SH-SY5Y (cell line): ENCODE measurements at regions not wholly inside any gene's neighbourhood (a gene's known extent, or its start where the extent isn't known, plus 50 kb on each side); places are given as distances from the start of the nearest gene placed in this dataset.

Experiments
- GATA2 ChIP-seq: IDR thresholded peaks from 2 replicates; pipeline ENCODE4 v1.6.1; 2011; ENCODE audit warnings: mild to moderate bottlenecking, low read depth, low read length
- GATA3 ChIP-seq: IDR thresholded peaks from 2 replicates; pipeline ENCODE4 v1.6.1; 2011; ENCODE audit warnings: low read depth, mild to moderate bottlenecking, low read length, moderate library complexity

GRCh38 chr2:149656996-149657395, 69.4 kb upstream of the MMADHC start:
- TF ChIP-seq GATA2 (no peak), GATA3 (no peak)

DNA sequence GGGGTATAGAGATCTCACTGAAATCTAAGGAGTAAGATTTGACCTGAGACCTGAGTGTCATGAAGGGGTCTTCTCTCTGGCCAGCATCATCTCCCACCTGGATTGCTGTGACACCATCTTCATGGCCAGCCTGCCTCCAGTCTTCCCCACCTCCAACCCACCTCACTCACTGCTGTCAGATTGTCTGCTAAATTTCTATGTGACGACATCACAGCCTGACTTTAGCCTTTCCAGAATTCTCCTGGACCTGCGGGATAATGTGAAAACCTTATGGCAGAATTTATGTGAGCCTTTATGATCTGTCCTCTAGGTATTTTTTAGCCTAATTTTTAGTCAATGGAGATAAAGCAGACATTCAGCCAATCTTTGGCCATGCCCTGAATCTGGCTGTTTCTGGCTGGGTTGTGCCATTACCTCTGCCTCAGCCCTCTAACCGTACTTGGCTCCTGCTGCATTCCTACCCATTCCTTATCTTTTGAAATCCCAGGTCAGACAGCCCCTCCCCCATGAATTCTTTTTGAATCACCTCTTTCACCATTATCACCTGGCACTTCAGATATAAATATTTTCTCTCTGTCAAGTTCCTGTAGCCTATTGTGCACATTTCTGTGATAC, 66.4 kb upstream of the MMADHC start:
- no peak for TF ChIP-seq GATA3
- no peak for TF ChIP-seq GATA2

DNA sequence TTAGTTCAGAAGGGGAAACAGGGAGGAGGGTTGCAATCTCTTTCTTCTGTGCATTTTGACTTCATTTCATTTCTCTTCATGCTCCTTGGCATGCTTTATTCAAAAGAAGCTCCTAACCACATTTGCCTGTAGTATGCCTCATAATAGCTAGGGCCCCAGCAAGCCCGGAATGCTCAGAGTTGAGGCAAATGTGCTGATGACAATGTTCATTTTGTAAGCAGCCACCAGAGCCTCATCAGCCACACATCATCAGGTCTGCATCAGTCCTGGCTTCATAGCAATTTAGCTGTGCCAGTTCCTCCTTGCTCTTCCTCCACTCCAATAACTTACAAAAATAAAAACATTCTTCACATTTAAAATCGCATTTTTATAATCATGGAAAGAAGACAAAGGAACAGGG, 65.4 kb upstream of the MMADHC start:
- no peak for TF ChIP-seq GATA3
- TF ChIP-seq GATA2, result no peak

DNA sequence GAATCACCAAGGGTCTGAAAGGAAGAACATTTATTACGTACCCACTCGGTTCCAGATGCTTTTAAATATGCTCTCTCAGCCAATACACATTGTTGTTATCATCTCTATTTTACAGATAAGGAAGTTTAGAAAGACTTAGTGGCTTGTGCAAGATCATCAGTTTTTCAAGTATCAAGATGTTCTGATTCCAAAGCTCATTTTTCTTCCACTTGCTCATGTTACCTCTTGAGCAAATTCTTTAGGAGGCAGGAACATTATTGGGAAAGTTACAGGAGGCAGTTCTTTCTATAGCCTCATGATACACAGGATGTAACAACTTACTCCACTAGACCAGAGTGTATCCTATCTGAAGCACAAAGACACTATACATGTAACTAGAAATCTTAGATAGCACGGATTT, 65.0 kb upstream of the MMADHC start:
- TF ChIP-seq GATA2 (no peak), GATA3 (no peak)

DNA sequence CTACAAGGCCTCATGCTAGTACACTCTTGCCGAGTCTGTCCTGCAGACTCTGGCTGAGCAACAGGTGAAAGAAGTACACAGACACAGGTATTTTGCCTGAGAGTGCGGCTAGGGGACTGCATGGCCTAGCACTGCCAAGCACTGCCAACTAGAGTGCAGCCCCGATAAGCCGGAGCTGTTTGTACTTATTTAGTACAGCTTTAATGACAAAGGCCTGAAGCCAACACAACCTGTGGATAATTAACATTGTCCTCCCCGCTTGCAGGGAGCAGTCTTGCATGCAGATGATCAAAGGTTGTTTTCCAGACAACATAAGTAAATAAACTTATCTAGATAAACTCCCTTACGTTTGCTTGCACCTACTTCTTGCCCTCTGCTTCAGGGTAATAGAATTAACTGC, 63.7 kb upstream of the MMADHC start:
- TF ChIP-seq GATA3, result no peak
- TF ChIP-seq GATA2, result no peak

DNA sequence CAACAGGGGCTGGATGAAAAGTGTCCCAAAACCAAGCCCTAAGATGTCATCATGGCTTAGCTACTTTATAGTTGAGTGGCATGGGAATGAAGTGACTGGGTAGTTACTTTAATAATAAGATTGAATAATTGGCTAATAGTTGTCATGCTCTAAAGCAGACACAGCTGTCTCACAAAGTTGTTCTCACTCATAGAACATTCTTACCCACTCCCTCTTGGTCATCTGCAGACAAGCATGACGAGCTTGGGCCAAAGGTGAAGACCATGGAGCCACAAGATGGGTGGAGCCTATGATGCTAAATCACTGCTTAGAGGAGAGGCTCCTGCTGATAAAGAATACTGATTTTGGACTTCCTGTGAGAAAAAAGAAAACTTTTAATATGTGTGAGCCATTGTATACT, 62.4 kb upstream of the MMADHC start:
- TF ChIP-seq GATA3 (no peak), GATA2 (no peak)

- TF ChIP-seq GATA2, result no peak
- TF ChIP-seq GATA3, result no peak
Measured at GRCh38 chr2:149648282-149649030, 60.9 kb upstream of the MMADHC start.

- TF ChIP-seq GATA3, result no peak
- TF ChIP-seq GATA2, result no peak
Measured at GRCh38 chr2:149645391-149645790, 57.8 kb upstream of the MMADHC start.
